NCI-H226 (cell line): ENCODE measurements at regions not wholly inside any gene's neighbourhood (a gene's known extent, or its start where the extent isn't known, plus 50 kb on each side); places are given as distances from the start of the nearest gene placed in this dataset.
"Not testable (repeated sequence)": the region's sequence is repeated elsewhere in the genome, so short reads cannot be mapped to it uniquely, and the experiment has no call there.

Experiments used
- DNase-seq: peaks from one replicate; pipeline ENCODE4 v3.0.0-alpha.2; 2015

GRCh38 chr13:70985371-70985770 lies 877.1 kb upstream of the KLHL1 start:
- DNase-seq, result no peak

GRCh38 chr13:70981219-70981618 lies 873.0 kb upstream of the KLHL1 start:
- DNase-seq, result not testable (repeated sequence)

- no peak for DNase-seq
Observed at GRCh38 chr13:70969321-70969720, 861.1 kb upstream of the KLHL1 start.

- no peak for DNase-seq
Observed at GRCh38 chr13:70967564-70967963, 859.3 kb upstream of the KLHL1 start.

GRCh38 chr13:70964874-70965273 lies 856.6 kb upstream of the KLHL1 start:
- no peak for DNase-seq

- no peak for DNase-seq
Observed at GRCh38 chr13:70964124-70964523, 855.9 kb upstream of the KLHL1 start.

- DNase-seq, result no peak
Observed at GRCh38 chr13:70960841-70961443, 852.7 kb upstream of the KLHL1 start.

GRCh38 chr13:70959035-70959775 lies 851.0 kb upstream of the KLHL1 start:
- no peak for DNase-seq

GRCh38 chr13:70955887-70956286 lies 847.6 kb upstream of the KLHL1 start:
- DNase-seq, result no peak

GRCh38 chr13:70950664-70951063 lies 842.4 kb upstream of the KLHL1 start:
- DNase-seq, result no peak

- DNase-seq, result no peak
Observed at GRCh38 chr13:70945506-70945905, 837.3 kb upstream of the KLHL1 start.

- no peak for DNase-seq
Observed at GRCh38 chr13:70941454-70941853, 833.2 kb upstream of the KLHL1 start.

GRCh38 chr13:70938462-70938861 lies 830.2 kb upstream of the KLHL1 start:
- DNase-seq, result no peak

GRCh38 chr13:70932511-70932910 lies 824.3 kb upstream of the KLHL1 start:
- DNase-seq, result no peak

- DNase-seq, result no peak
Observed at GRCh38 chr13:70923863-70924752, 815.9 kb upstream of the KLHL1 start.

- DNase-seq, result no peak
Observed at GRCh38 chr13:70911286-70911685, 803.0 kb upstream of the KLHL1 start.

GRCh38 chr13:70908795-70909194 lies 800.5 kb upstream of the KLHL1 start:
- no peak for DNase-seq

GRCh38 chr13:70905035-70905434 lies 796.8 kb upstream of the KLHL1 start:
- no peak for DNase-seq

GRCh38 chr13:70896136-70896535 lies 787.9 kb upstream of the KLHL1 start:
- no peak for DNase-seq

GRCh38 chr13:70895599-70895998 lies 787.3 kb upstream of the KLHL1 start:
- DNase-seq, result no peak

GRCh38 chr13:70894258-70894657 lies 786.0 kb upstream of the KLHL1 start:
- DNase-seq, result no peak

GRCh38 chr13:70893832-70894231 lies 785.6 kb upstream of the KLHL1 start:
- no peak for DNase-seq

- no peak for DNase-seq
Observed at GRCh38 chr13:70890289-70890688, 782.0 kb upstream of the KLHL1 start.

- no peak for DNase-seq
Observed at GRCh38 chr13:70889163-70889562, 780.9 kb upstream of the KLHL1 start.
